ENCODE measurements at regions not wholly inside any gene's neighbourhood (a gene's known extent, or its start where the extent isn't known, plus 50 kb on each side); places are given as distances from the start of the nearest gene placed in this dataset.
A peak's percentile ranks its signal among the peaks of the same experiment; 100 is the strongest.
"Not testable (repeated sequence)": the region's sequence is repeated elsewhere in the genome, so short reads cannot be mapped to it uniquely, and the experiment has no call there.

- no peak for DNase-seq
These were observed 143.1 kb upstream of the TBL1XR1 start for GRCh38 chr3:177340243-177340830.

- no peak for DNase-seq
These were observed 144.6 kb upstream of the TBL1XR1 start for GRCh38 chr3:177341736-177342419.

GRCh38 chr3:177343122-177343625 lies 145.9 kb upstream of the TBL1XR1 start:
- DNase-seq, result no peak

GRCh38 chr3:177345049-177345972 lies 148.0 kb upstream of the TBL1XR1 start:
- peak; percentile 37 for DNase-seq

GRCh38 chr3:177345973-177346503 lies 148.8 kb upstream of the TBL1XR1 start:
- no peak for DNase-seq

- no peak for DNase-seq
These were observed 149.6 kb upstream of the TBL1XR1 start for GRCh38 chr3:177346878-177347277.

- DNase-seq, result no peak
These were observed 150.3 kb upstream of the TBL1XR1 start for GRCh38 chr3:177347611-177348010.

- no peak for DNase-seq
These were observed 151.7 kb upstream of the TBL1XR1 start for GRCh38 chr3:177348974-177349373.

- DNase-seq, result no peak
These were observed 152.1 kb upstream of the TBL1XR1 start for GRCh38 chr3:177349384-177349783.

- no peak for DNase-seq
These were observed 152.8 kb upstream of the TBL1XR1 start for GRCh38 chr3:177350121-177350520.

GRCh38 chr3:177351206-177351605 lies 153.9 kb upstream of the TBL1XR1 start:
- no peak for DNase-seq

GRCh38 chr3:177351757-177352158 lies 154.5 kb upstream of the TBL1XR1 start:
- no peak for DNase-seq

GRCh38 chr3:177352424-177352823 lies 155.1 kb upstream of the TBL1XR1 start:
- no peak for DNase-seq

GRCh38 chr3:177353140-177353539 lies 155.9 kb upstream of the TBL1XR1 start:
- no peak for DNase-seq

- not testable (repeated sequence) for DNase-seq
These were observed 156.6 kb upstream of the TBL1XR1 start for GRCh38 chr3:177353879-177354278.

GRCh38 chr3:177354466-177354865 lies 157.2 kb upstream of the TBL1XR1 start:
- DNase-seq, result no peak

- no peak for DNase-seq
These were observed 158.8 kb upstream of the TBL1XR1 start for GRCh38 chr3:177356113-177356512.

GRCh38 chr3:177356952-177357351 lies 159.7 kb upstream of the TBL1XR1 start:
- DNase-seq, result no peak

GRCh38 chr3:177357352-177358090 lies 160.2 kb upstream of the TBL1XR1 start:
- peak; percentile 14 for DNase-seq

GRCh38 chr3:177358091-177358976 lies 161.1 kb upstream of the TBL1XR1 start:
- DNase-seq, result peak; percentile 88

GRCh38 chr3:177358977-177359592 lies 161.8 kb upstream of the TBL1XR1 start:
- DNase-seq, result peak; percentile 75

Measured in NK-92 treated with Interleukin-12 subunit alpha and Interleukin-12 subunit beta, amount 100 ng/mL, for 24 hours (cell line).